HG02943 (cell line): ENCODE measurements at regions not wholly inside any gene's neighbourhood (a gene's known extent, or its start where the extent isn't known, plus 50 kb on each side); places are given as distances from the start of the nearest gene placed in this dataset.

Source experiments
- ATAC-seq: cut with Tn5 transposase; IDR thresholded peaks from one replicate; pipeline ENCODE4 v1.9.1; 2021; ENCODE audit warnings: mild to moderate bottlenecking, low read depth, moderate library complexity; ENCODE audit not compliant: unreplicated experiment

DNA sequence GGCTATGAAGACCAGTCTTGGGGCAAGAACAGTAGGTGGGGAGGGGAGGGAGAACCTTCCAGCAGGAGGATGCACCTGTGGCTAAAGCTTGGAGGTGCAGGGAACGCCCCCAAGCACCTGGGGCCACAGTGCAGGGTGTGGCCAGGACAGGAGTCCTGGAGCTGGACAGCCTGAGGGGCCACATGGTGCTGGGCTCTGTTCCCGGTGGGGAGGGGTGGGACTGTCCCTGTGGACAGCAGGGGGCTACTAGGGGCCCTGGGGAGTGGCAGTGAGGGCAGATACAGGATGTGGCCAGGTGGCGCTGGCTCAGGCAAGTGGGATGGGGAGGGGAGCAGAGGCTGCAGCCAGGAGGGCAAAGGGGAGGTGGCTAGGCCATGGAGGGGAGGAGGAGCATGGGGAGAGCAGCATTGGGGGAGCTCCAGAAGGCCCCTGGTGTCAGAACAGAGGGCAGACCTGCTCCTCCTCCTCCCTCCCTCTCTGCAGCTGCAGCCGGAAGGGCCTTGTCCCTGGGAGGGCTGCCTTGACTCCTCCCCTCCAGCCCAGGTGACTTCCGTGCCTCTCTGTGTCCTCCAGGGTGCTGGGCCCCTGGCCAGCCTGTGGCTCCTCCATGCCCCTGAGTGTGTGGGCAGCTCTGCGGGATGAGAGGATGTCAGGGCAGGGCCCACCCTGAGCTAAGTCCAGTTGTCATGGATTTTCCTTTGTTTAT is 68.4 kb upstream of the DLK1 start:
- ATAC-seq, result no peak

DNA sequence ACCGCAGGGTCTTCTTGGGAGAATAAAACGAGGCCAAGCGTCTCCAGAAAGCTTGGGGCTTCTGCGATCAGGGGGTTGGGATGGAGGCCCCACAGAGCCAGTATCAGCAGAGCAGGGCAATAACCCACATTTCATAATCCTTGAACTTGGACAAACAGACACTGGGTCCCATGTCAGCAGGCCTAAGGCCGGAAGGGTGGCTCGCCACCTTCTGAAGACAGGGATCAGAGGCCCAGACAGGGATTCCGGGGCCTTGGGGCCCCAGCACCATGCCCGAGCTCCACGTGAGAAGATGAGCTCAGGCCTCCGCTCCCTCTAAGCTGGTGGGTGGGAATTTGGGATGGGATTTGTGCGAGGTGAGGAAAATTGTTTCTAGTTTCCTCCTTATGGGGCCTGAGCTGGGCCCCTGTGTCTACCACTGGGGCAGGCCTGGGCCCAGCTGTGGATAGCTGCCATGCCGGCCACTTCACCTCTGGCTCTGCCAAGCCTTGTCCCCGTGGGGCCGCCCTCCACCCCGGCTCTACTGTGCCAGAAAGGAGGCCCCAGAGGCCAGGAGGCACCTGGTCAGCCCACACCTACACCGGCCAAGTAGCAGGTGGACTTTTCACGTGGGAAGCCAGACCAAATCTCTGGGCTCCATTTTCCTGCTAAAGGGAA is 67.2 kb upstream of the DLK1 start:
- no peak for ATAC-seq

DNA sequence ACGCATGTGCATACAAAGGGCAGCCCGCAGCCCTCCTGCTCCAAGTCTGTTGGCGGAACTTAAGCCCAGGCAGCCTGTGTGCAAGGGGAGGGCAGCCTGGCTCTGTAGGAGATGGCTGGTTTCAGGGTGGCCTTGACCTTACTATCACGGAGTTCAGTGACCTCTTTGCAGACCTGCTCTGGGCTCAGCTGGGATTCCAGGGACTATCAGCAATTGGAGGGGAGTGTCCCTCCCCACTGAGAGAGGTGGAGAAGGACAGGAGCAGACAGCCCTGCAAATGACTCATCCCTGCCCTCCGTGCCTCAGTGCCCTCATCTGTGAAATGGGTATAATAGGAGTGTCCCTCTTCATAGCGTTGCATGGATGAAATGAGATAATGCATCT is 66.2 kb upstream of the DLK1 start:
- ATAC-seq, result no peak

DNA sequence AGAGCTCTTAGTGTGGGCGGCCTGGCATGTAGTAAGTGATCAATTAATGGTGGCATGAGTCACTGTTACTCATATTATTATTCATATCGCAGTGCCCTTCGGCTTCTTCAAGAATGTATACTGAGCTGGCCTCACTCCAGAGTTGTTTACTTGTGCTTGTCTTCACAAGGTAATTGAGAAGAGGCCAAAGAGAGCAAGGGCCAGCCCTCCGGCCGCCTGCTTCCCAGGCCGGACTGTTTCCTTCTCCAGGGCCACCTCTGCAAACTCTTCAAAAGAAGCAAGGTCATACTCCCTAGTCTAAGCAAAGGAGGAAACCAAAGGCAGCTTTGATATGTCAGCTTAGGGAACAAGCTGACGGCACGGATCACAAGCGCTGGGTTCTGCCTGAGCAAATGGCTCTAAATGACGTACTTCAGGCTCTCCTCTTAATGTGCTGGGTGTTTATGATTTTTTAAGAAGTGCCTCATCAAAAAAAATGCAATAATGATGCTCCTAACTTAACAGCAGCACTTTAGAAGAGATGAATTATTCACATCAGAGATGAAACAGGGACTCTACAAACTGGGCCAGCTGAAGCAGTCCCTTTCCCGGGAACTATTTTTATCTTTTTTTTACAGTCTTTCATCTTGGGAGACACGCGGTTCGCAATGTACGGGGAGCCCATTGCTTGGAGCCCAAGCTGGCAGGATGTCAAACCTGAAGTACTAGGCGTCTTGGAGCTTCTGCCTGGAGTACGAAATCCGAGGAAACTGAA is 65.6 kb upstream of the DLK1 start:
- ATAC-seq, result no peak

DNA sequence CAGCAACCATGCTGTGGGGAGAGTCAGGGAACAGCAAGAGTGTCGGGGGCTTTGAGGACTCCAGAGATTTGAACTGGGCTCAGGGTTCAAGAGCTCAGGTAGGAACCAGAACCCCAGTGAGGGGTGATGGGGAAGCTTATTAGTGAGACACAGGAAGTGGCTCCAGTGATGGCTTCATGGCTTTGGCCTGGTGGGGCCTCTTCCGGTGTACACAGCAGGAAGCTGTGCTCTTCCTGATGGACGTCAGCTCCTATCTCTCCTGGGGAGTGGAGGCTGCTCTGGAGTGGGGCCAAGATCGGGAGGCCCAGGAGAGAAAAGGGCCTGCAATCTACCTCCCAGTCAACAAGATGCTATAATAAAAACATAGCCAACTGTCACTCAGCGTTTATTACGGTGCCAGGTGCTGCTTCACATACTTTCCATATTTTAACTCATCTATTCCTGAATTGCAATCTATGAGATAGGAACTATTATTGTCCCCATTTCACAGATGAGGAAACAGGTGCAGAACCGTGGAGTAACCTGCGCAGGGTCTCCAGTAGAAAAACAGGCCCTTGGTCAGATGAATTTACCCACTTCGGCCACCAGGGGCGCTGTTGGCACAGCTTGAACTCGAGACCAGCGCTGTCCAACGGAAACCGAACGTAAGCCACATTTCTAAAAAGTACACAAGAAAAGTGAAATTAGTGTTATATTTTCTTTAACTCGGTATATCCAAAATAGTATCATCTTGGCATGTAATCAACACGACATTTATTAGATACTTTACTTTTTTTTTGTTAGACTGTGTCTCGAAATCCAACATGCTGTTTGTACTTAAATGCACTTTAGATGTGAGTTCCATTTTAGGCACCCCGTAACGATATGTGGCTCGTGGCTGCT is 63.6 kb upstream of the DLK1 start:
- ATAC-seq, result no peak

DNA sequence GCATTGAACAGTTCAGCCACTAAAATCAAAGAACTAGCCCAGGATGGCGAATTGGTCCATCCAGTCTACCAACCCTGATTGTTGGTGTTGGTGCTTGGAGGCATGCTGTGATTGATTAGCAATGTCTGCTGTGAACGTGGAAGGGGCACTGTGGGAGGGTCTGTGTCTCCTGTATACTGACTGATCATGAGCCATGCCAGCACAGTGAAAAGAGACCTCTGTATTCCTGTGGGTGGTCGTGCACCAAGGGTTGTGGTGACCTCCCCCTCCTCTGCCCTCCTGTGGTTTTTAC is 63.0 kb upstream of the DLK1 start:
- no peak for ATAC-seq

DNA sequence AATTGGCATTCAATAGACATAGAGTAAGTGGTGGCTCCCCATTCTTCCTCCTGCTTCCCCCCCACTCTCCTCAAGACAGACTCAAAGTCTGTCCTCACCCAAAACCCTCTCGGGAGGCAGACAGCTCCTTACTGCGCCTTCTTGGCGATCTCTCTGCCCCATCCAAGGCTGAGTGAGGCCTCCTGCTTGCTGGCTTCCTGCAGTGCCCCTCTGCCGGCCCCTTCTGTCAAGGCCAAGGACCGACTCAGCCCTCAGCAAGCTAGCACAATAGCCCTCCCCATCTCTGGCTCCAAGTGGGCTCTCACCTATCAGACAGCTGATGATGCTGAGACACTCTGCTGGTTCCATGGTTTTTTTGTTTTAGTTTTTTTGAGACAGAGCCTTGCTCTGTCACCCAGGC is 62.5 kb upstream of the DLK1 start:
- no peak for ATAC-seq

DNA sequence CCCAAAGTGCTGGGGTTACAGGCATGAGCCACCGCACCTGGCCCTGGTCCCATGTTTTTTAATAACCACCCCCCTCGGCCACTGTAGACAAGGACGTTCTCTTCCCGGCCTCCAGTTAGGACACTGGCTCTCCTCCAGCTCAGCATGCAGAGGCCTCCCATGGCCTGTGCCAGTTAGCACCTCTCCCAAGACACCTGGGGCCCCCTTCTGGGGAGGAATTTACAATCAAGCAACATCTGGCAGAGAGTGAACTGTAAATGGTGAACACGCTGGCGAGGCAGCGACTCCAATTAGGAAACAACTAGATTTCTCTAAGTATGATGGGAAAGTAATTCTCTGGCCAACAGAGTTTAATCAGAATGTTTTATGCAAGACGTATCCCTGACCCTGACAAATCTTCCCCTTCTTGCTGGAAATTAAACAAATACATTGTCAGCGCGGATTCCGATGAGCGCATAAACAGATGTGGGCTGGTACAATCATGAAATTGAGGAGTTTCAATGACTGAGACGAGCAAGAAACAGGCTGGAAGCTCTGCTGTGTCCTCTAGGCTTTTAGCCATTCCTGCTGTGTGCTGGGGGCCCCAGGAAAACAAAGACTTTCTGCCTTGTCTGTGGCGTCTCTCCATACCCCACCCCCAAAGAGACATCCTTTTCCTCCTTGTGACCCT is 61.7 kb upstream of the DLK1 start:
- no peak for ATAC-seq

DNA sequence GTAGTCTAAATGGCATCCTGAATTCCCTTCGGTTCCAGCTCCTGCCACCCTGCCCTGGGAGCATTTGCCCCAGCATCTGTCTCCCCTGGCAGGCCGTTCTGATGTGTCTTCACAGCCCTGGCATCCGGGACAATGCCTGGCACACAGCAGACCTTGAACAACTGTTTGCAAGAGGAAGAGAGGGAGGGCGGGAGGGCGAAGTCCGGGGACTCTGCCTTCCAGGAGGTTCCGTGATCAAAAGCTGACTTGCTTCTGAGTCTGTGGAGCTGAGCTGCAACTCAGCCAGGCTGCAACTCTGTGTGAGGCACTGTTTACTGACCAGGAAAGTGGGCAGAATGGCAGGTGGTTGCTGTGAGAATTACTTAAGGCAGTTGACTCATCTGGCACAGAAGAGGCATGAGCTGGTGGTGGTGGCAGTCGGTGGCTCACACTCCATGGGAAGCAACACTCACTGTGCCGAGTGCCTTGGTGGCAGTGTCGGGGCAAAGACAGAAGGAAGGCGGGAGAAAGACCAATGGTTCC is 61.1 kb upstream of the DLK1 start:
- ATAC-seq, result no peak

DNA sequence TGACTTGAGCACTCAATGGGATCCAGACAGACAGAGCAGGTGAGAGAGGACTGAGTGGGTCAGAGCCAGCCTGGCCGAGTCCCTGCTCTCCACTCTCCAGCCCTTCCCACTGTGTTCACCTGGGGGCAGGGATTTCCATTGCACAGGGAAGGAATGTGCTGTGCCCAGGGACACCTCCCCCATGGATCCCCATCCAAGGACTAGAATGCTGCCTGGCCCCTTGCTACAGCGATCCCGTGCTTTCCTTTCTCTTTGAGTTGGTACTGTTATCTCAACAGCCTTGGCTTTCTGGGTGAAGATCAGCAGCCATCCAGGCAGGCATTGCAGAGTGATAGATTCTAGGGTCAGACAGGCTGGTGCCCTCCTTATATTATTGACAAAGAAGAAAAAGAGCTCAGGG is 60.3 kb upstream of the DLK1 start:
- no peak for ATAC-seq

DNA sequence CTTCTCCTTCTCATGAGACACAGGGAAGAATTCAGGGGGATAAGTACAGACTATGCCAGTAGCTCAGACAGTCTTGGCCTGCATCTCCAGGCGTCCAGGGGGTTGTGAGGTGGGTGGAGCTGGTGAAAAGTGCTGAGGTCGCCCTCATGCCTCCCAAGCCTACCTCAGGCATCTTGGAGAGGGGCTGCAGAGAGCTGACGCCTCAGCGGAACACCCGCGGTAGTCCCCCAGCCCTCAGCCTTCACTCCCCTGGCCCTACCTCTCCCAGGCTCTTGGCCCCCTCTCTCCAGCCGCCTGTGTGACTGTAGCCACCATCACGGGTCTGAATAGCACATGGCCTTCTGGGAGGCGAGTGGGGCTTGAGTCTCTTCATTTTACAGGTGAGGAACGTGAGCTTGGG is 59.8 kb upstream of the DLK1 start:
- no peak for ATAC-seq

DNA sequence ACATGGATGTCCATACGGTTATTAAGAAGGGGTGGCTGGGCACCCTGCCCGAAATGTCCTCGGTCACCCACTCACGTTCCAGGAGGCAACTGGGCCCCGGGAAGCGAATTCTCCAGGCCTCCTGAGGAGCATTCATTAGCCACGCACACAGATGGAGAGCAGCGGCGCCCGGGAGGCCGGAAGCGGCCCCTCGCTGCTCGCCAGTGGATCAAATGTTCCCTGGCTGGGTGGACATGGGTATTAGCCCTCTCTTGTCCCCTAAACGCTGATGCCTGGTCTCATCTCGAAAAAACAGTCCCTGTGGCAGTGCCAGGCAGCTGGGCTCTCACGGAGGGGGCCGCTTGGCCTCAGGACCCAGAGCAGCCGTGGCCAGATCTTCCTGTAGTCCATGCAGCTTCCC is 59.0 kb upstream of the DLK1 start:
- ATAC-seq, result no peak

DNA sequence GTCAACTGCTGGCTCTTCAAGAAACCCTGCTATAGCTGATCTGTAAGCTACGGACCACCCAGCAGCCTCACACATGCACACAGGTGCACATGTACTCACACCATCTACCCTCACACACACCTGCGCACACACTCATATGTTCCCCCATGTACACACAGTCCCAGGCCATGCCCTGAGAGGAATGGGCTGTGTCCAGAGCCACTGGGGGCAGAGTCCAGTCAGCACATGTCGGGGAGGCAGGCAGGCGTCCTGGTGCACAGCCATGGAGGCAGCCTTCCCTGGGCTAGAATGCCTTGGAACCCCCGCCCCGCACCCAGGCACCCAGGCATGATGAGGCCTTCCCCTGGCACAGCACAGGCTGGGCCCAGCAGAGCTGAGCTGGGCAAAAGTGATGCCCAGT is 58.3 kb upstream of the DLK1 start:
- no peak for ATAC-seq

DNA sequence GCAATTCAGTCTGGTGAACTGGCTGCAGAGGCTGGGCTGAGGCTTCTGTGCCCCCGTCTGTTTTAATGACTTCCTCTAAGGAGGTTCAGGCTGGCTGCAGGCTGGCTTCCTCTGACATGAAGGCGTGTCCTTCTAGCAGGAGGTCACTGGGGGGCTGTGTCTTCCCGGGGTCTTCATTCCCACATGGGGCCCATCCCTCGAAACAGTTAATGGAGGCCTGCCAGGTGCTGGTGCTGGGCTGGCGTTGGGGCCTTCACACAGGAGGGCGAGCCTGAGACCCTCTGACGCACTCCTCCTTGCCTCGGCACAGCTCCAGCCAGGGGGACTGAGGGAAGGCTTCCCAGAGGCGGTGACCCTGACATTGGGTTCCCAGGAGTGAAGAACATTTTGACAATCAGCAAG is 57.7 kb upstream of the DLK1 start:
- no peak for ATAC-seq

DNA sequence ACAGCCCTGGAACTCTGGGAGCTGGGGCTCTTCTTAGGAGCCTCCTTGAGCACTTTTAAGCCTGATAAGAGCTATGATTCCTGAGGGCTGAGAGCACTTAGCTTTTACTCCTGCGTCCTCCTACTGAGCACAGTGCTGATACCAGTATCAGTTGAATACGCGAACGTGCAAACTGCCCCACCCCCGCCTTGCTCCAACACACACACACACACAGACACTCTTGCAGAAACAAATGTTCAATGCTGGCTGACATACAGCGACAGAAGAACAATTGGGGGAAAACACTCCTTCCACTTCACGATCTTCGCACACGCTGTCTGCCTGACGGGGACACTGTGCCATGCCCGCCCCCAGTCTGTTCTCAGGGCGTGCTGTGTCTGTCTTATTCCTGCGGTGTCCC is 57.2 kb upstream of the DLK1 start:
- ATAC-seq, result no peak

DNA sequence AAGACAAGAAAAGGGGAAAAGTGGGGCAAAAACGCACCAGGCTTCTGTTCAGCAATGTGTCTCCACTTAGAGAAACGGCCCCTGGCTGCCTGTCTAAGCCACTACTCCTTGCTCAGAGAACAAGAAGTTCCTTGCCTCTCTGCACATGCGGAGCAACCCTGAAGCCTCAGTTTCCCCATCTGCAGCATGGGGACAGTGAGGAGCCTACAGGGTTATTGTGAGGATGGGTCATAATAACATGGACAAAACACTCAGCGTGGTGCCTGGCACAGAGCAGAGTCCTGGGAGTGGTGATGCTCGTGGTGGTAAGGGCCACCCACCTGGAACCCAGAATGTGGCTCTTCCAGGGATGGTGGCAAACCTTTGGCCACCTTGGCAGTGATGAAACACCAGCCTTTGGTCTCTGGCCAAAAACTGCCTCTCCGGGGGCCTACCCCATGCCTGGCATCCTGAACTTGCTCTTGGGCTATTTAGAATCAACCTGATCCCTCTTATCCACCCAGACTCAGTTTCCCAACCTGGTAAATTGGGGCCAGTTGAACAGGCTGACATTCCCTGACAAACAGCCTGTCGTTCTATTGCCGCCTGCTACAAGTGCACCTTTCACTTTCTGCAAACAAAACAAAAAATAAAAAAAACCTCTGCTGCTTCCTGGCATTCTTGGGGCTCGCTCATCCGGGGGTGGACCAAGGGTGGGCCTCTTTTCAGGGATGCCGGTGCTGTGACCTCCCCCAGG is 56.5 kb upstream of the DLK1 start:
- no peak for ATAC-seq

DNA sequence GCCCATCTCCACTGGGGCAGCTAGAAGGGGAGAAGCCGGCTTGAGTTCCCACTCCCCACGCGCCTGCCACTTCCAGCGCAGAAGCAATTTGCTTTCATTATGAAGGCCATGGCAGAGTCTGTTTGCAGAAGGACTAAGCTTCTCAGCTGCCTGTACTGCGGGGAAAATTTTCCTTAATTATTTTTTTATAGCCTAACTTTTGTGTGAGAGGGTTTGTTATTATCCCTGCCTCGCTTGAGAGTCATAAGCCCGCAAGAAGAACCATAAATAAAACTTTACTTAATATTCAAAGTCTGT is 56.0 kb upstream of the DLK1 start:
- no peak for ATAC-seq

DNA sequence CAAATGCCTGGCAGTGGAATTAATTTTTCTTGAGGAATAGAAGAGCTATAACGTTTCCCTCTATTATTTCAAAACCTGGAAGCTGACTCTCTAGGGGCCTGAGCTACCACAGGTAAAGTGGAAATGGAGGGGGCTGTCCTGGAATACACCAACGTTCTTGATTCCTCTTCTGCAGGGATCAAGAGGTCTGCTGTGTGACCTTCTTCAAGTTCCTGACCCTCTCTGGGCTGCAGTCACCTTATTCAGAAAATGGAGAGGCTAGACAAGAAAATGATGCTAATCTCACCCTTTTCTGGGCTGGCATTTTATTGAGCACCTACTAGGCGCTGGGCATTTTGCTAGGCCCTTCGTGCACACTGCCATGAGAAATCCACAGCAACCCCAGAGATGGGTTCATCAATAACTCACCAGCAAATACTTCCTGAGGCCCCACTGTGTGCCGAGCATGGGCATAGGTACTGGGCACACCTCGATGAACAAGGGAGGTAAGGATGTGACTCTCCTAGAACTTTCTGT is 55.2 kb upstream of the DLK1 start:
- ATAC-seq, result no peak

DNA sequence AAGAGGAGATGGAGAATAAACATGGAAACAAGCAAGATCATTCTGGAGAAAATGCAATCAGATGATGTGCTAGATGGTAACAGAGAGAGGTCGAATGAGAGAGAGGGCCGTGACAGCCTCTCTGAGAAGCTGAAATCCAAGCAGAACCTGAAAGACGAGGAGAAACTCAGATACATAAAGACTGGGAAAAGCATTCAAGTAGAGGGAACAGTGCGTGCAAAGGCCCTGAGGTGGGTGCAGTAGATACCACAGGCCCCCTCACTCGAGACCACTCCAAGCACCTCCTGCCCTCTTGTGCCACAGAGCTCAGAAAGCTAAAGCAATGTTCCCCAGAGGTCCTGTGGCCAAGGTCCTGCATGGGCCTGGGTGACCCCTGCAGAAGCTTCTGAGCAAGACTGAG is 54.8 kb upstream of the DLK1 start:
- ATAC-seq, result no peak
